ENCODE measurements at regions not wholly inside any gene's neighbourhood (a gene's known extent, or its start where the extent isn't known, plus 50 kb on each side); places are given as distances from the start of the nearest gene placed in this dataset.

DNA sequence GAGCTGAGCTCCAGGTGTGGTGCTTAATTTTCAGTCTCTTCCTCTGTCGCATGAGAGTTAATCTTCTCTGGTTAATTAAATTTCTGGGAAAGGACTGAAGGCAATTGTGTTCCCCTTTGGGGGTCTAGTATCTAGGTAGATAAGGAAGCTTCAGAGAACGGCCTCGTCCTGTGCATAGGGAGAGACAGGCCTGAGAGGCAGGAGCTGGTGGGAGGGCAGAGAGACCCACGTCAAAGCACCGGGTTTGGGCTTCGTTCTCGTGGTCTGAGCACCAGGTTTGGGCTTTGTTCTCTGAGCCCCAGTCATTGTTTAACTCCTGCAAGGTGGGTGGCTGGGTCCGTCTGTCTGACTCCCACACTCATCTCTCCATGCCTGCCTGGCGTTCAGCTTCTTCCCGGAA, 160.8 kb upstream of the PITRM1 start:
- H3K36me3 Mint-ChIP-seq: no peaks in the 10 kb centered on the region
- peaks cover 2% of the 10 kb centered on the region for H3K27me3 Mint-ChIP-seq (ENCODE audit: low read depth)
- no peaks in the 10 kb centered on the region for H3K9me3 Mint-ChIP-seq
- peaks cover 25% of the 10 kb centered on the region for H3K4me1 Mint-ChIP-seq
- TF ChIP-seq, protein P1, sequence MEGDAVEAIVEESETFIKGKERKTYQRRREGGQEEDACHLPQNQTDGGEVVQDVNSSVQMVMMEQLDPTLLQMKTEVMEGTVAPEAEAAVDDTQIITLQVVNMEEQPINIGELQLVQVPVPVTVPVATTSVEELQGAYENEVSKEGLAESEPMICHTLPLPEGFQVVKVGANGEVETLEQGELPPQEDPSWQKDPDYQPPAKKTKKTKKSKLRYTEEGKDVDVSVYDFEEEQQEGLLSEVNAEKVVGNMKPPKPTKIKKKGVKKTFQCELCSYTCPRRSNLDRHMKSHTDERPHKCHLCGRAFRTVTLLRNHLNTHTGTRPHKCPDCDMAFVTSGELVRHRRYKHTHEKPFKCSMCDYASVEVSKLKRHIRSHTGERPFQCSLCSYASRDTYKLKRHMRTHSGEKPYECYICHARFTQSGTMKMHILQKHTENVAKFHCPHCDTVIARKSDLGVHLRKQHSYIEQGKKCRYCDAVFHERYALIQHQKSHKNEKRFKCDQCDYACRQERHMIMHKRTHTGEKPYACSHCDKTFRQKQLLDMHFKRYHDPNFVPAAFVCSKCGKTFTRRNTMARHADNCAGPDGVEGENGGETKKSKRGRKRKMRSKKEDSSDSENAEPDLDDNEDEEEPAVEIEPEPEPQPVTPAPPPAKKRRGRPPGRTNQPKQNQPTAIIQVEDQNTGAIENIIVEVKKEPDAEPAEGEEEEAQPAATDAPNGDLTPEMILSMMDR (IDR thresholded peaks at IDR 0.05; ENCODE audit: unreplicated experiment): no peak
- no peak overlapping the region for H3K4me3 Mint-ChIP-seq
- no peak for DNase-seq (ENCODE audit: low spot score in 2 of 2, unreplicated experiment in 2 of 2)
- no peak overlapping the region for H3K27ac Mint-ChIP-seq

DNA sequence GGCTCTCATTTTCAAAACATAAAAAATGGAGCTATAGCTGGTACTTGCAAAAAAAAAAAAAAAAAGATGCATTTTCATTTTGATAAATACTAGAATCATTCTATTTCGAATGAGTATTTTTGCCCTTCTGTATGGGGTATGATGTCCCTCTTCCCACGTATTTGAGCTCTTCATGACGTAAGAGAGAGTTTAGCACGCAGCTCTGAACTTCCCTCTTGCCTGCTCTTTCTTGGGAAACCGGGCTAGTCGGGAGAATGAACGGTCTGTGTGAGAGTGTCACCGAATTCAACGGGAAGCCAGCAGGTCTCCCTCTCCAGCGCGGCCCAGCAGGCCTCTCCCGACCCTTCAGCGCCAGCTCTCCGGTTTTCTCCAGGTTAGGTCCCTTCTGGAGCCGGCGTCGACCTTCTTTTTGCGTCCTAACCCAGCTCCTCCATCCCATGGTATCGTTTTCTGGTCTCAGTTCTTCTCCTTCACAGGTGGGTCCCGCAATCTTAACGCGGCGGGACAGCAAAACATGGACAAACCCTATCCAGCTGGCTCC, 159.2 kb upstream of the PITRM1 start:
- H3K36me3 Mint-ChIP-seq: no peaks in the 10 kb centered on the region
- TF ChIP-seq, protein P1 (IDR thresholded peaks at IDR 0.05; ENCODE audit: unreplicated experiment): no peak
- peaks cover 2% of the 10 kb centered on the region for H3K27me3 Mint-ChIP-seq (ENCODE audit: low read depth)
- H3K4me3 Mint-ChIP-seq: no peak overlapping the region
- peaks cover 17% of the 10 kb centered on the region for H3K4me1 Mint-ChIP-seq
- no peaks in the 10 kb centered on the region for H3K9me3 Mint-ChIP-seq
- DNase-seq (ENCODE audit: low spot score in 2 of 2, unreplicated experiment in 2 of 2): no peak
- H3K27ac Mint-ChIP-seq: no peak overlapping the region

DNA sequence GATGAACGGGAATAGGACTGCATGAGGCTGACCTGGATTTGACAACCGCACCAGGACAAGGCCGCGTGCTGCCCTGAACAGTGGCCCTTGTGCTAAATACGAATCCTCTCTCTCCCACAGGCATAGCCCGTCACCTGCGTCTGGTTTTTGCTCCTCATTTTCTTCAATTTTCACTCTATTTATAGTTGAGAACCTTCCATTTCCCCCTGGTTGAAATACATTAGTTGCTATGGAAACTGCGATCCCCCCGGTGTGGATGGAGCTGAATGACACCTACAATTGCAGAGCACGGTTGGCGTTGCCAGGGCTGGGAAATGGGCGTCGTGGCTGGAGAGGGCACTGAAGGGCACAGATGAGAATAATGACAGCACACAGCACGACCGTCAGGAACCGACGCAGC, 158.6 kb upstream of the PITRM1 start:
- Mint-ChIP-seq H3K27me3 (ENCODE audit: low read depth) (peaks cover 2% of the 10 kb centered on the region), H3K9me3 (no peaks in the 10 kb centered on the region), H3K27ac (no peak overlapping the region), H3K36me3 (no peaks in the 10 kb centered on the region), H3K4me1 (peaks cover 11% of the 10 kb centered on the region), H3K4me3 (no peak overlapping the region)
- no peak for DNase-seq (ENCODE audit: low spot score in 2 of 2, unreplicated experiment in 2 of 2)
- TF ChIP-seq, protein P1 (IDR thresholded peaks at IDR 0.05; ENCODE audit: unreplicated experiment): no peak

DNA sequence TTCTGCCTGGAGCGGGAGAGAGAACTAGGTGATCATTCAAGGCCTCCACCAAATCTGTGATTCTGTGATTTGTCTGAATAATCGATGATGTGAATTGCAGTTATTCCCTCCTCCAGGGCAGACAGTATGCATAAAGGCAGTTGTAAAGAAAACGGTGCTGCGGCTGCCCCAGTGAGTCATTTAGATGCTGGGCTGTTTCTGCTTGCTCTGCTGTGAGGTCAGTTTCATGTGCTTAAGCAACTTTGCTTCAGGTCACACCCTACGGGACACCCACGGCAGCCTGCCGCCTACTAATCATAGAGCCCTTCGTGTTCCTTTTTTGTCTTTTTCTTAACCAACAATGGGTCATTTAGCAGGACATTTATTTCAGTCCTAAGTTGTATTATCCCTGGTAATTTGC, 158.1 kb upstream of the PITRM1 start:
- no peaks in the 10 kb centered on the region for H3K36me3 Mint-ChIP-seq
- H3K27me3 Mint-ChIP-seq (ENCODE audit: low read depth): peaks cover 2% of the 10 kb centered on the region
- no peaks in the 10 kb centered on the region for H3K9me3 Mint-ChIP-seq
- no peak overlapping the region for H3K4me3 Mint-ChIP-seq
- H3K4me1 Mint-ChIP-seq: peaks cover 11% of the 10 kb centered on the region
- H3K27ac Mint-ChIP-seq: no peak overlapping the region
- DNase-seq (ENCODE audit: low spot score in 2 of 2, unreplicated experiment in 2 of 2): no peak
- TF ChIP-seq, protein P1 (IDR thresholded peaks at IDR 0.05; ENCODE audit: unreplicated experiment): no peak

DNA sequence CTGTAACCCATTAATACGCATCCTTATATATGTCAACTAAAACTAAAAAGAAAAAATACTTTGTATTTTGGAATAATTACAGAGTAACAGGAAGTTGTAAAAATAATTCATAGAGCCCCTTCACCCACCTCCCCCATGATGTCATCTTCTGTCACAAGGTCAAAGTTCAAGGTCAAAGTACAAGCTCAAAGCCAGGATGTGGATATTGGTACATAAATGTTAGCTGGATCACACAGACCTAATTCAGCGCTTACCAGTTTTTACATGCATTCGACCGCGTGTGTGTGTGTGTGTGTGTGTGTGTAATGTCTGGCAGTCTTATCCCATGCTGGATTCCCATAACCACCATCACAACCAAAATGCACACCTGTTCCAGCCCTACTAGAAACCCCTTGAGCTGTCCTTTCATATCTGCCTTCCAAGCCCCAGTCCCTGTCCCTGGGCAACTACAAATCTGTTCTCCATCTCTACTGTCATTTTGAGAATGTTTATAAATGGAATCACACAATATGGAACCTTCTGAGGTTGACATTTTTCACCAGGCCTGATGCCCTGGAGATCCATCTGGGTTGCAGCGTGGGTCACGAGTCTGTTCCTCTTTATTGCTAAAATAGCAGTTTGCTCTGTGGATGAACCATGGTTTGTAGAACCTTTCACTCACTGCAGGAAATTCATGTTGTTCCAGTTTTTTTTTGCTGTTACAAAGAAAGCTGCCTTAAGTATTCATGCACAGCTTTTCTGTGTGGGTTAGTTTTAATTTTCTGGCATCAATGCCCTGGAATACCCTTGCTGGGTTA, 153.6 kb upstream of the PITRM1 start:
- TF ChIP-seq, protein P1 (IDR thresholded peaks at IDR 0.05; ENCODE audit: unreplicated experiment): no peak
- Mint-ChIP-seq H3K27me3 (ENCODE audit: low read depth) (no peaks in the 10 kb centered on the region), H3K9me3 (no peaks in the 10 kb centered on the region), H3K36me3 (no peaks in the 10 kb centered on the region), H3K27ac (no peak overlapping the region), H3K4me1 (peaks cover 14% of the 10 kb centered on the region), H3K4me3 (no peak overlapping the region)
- no peak for DNase-seq (ENCODE audit: low spot score in 2 of 2, unreplicated experiment in 2 of 2)

Measured in mesothelial cell of epicardium (in vitro differentiated cells).